EL (cell line): ENCODE measurements at regions not wholly inside any gene's neighbourhood (a gene's known extent, or its start where the extent isn't known, plus 50 kb on each side); places are given as distances from the start of the nearest gene placed in this dataset.

Source experiments
- DNase-seq: peaks from one replicate; pipeline ENCODE4 v3.0.0-alpha.2; 2016

DNA sequence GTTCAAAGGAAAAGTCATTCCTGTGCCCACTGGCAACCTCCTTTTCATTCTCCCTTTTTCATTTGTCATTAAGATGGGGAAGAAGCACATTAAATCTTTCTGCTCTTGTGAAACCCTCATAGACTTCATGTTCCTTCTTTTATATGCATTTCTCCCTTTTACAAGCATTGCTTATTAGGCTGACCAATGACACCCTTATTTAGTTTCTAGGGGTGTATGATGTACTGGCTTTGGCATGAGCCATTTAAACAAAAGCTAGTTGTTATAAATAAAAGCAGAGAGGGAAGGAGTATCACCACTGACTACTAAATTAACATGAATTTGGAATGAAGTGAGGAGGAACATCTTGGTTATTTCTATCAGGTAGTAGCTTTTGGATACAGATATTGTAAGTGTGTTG, 68.2 kb upstream of the PCDH9 start:
- DNase-seq = no peak

DNA sequence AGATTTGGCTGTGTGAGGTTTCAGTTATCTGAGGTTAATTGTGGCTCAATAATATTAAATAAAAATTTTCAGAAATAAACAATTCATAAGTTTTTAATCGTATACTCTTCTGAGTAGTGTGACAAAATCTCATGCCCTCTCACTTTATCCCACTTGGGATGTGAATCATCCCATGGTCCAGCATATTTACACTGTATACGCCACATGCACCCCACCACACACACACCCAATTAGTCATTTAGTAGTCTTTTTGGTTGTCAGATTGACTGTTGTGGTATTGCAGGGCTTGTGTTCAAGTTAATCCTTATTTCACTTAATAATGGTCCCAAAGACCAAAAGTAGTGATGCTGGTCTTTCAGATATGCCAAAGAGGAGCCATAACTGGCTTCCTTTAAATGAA, 66.4 kb upstream of the PCDH9 start:
- DNase-seq = peak; percentile 18

DNA sequence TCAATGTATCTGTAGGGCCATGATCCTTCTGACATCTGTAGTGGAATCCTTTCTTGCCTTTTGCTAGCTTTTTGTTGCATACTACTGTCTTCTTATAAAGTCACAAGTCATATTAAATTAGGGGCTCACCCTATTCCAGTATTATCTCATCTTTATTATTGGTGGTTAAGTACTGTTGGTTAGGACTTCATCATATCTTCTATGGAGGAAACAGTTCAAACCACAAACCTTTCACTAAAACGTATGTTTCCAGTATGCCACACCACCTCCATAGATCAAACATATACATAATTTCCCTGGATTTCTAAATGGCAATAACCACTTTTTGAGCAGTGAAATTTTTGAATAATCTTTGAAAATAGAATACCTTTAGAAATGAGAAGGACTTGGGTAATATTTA, 62.8 kb upstream of the PCDH9 start:
- no peak for DNase-seq

DNA sequence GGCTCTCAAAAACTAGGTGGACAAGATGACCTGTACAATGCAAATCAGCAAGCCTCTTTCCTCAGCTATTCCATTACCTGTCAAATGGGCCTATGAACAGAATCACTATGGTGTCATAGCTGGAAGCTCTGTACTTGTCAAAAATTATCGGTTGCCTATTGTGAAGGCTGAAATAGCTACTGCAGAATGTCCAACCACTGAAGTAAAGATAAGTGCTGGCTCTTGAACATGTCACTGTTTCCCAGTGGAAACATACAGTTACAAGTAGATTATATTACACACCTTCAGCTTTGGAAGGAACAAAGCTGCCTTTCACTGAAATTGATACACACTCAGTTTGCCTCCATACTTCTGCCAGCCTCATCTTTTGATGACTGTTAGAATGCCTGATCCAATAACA, 55.5 kb upstream of the PCDH9 start:
- DNase-seq = no peak

DNA sequence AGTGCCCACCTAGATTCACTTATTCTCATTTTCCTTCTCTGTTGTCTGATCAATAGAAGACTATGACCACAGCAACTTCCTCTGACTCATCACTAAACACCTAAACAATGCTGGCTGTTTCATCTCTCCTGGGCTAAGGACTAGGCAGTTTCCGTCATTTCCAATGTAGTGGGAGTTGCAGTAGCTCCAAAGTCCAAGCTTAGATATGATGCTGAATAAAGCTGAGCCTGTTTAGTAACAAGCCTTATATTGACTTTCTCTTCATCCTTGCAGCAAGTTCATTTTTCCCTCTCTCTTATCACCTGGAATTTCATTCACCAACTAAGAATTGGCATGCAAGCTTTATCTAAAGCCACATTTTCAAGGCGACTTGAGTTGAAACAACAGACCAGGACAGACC, 53.5 kb upstream of the PCDH9 start:
- no peak for DNase-seq

DNA sequence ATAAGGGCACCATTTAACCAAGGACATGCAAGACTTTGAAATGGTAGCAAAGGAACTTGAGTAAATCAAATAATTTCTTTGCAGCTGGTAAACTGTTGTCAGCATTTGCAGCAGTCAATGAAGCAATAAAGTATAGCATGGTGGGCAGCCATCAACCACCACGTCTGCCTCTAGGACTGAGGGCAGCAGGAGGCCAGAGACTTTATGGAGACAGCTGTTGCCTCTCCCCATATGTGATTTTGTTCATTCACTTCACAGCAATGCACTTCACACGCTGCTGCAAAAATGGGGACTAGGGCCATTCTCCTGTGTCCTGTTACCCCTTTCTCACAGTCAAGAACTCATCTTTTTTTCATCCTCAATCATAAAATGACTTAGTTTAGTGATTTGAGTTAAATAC, 51.3 kb upstream of the PCDH9 start:
- no peak for DNase-seq
